Fibroblast of pulmonary artery (primary cell): ENCODE measurements at regions not wholly inside any gene's neighbourhood (a gene's known extent, or its start where the extent isn't known, plus 50 kb on each side); places are given as distances from the start of the nearest gene placed in this dataset.
"Not testable (repeated sequence)": the region's sequence is repeated elsewhere in the genome, so short reads cannot be mapped to it uniquely, and the experiment has no call there.

Source experiments
- DNase-seq: peaks from one replicate; pipeline ENCODE4 v3.0.0-alpha.2; 2010; ENCODE audit warnings: low read depth
- H3K4me3 ChIP-seq: replicated peaks from 2 replicates; pipeline ENCODE4 v1.5.1; 2011; ENCODE audit warnings: low read depth, mild to moderate bottlenecking, control low read depth, low read length, moderate library complexity
- TF ChIP-seq, protein P1 (sequence below): IDR thresholded peaks from 2 replicates; pipeline ENCODE4 v1.5.1; 2011; ENCODE audit warnings: mild to moderate bottlenecking, control low read depth, low read length, inconsistent platforms; ENCODE audit errors: missing control alignments

DNA sequence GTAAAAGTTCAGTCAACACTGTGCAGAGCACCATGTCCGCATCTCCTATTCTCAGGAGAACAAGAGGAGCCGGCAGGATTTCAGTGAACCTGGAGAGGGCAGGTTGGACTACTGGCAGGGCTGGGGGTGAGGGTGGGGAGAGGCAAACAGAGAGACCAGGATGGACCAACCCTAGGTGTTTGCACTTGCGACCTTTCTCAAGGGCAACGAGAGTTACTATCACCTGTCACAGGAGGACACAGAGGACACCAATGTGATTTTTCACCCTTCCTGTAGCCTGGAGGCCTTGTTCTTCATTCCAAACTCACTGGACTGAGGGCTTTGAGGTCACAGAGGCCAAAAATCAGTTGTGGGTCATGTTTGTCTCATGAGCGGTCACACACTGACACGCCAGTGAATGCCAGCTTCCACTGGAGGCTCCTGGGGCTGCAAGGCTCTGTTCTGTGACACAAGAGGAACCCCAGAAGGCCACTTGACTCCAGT lies 89.5 kb downstream of the CPN2 start:
- H3K4me3 ChIP-seq: no peak overlapping the region
- TF ChIP-seq, protein P1, sequence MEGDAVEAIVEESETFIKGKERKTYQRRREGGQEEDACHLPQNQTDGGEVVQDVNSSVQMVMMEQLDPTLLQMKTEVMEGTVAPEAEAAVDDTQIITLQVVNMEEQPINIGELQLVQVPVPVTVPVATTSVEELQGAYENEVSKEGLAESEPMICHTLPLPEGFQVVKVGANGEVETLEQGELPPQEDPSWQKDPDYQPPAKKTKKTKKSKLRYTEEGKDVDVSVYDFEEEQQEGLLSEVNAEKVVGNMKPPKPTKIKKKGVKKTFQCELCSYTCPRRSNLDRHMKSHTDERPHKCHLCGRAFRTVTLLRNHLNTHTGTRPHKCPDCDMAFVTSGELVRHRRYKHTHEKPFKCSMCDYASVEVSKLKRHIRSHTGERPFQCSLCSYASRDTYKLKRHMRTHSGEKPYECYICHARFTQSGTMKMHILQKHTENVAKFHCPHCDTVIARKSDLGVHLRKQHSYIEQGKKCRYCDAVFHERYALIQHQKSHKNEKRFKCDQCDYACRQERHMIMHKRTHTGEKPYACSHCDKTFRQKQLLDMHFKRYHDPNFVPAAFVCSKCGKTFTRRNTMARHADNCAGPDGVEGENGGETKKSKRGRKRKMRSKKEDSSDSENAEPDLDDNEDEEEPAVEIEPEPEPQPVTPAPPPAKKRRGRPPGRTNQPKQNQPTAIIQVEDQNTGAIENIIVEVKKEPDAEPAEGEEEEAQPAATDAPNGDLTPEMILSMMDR: no peak
- no peak for DNase-seq

DNA sequence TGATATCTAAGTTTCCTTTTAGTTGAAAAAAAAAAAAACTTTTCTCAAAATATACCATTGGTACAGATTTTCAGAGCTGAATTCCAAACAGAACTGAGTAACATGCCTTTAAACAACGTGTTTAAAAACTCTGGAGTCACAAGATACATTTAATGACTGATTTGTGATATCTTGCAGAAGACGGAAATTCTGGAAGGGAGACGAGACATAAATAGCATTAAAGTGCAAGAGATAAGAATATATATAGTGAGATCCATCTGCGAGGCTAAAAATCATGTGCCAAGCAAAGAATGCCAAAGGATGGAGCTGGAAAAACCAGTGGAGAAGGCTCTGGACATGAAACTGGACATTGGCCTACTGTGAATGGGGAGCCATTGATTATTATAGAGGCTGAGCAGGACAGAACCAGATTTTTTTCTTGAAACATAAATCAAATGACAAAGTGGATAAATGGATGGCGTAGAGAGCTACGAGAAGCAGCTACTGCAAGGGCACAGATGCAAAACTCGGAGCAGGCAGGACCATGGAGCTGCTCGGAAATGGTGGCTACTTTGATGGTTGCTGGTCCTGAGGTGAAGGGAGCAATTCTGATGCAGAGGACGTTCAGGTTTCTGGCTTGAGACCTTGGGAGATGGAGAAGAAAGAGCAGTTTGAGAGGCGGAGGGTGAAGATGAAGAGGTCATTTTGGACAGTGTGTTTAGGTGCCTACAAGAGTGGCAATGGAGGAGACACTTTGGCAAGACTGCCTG lies 88.8 kb downstream of the CPN2 start:
- no peak overlapping the region for H3K4me3 ChIP-seq
- no peak for DNase-seq
- TF ChIP-seq, protein P1: no peak

DNA sequence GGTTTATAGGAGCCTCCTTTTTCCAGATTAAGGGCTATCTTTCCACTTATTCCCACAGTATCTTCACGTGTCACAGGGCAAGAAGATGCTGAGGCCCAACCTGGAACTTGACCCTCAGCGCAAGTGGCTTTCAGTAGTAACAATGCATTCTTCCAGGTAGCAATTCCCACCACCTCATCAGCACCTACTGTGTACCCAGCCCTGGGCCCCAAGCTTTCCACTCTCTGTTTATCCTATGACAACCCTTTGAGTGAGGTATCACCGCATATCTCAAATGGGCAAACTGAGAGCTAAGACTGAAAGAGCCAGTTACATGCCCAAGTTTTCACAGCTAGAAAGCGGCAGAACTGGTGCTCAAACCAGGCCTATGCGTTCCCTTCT lies 88.2 kb downstream of the CPN2 start:
- DNase-seq: no peak
- no peak overlapping the region for H3K4me3 ChIP-seq
- TF ChIP-seq, protein P1: no peak

DNA sequence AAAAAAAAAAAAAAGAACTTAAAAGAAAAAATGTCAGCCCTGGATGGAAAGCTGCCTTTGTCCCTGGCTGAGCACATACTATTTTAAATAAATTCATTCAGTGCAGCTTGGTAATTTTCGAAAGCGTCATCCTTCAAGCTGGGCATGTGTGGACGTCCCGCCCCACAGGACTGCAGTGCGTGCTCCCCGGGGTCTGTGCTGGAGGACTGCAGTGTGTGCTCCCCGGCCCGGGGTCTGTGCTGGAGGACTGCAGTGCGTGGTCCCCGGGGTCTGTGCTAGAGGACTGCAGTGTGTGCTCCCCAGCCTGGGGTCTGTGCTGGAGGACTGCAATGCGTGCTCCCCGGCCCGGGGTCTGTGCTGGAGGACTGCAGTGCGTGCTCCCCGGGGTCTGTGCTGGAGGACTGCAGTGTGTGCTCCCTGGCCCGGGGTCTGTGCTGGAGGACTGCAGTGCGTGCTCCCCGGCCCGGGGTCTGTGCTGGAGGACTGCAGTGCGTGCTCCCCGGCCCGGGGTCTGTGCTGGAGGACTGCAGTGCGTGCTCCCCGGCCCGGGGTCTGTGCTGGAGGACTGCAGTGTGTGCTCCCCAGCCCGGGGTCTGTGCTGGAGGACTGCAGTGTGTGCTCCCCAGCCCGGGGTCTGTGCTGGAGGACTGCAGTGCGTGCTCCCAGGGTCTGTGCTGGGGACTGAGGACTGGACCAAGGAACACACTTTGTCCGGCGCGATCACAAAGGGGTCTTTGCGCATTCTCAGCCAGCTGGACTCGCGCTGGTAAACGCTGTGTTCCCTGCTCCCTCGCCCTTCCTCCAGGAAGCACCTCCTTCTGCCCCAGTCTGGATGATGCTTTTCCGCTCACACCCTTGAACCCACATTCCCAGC lies 86.3 kb downstream of the CPN2 start:
- DNase-seq, H3K4me3 ChIP-seq: not testable (repeated sequence)
- TF ChIP-seq, protein P1: peak; percentile 2

DNA sequence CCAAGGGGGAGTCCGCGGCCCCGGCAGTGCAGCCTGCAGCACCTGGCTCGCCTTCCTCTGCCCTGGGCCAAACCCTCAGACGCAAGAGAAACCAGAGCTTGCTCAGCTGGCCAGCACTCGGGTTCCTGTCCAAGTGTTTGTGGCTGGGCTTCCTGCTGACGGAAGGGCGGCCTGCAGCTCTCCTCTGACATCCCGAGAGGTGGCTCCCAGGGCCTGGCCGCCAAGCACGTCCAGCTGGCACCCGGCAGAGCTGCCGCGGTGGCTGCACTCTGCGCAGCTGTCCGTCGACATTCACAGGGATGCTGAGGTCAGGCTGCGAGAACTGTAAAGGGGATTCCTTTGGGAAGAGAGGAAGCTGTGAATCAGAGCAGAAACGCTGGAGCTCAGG lies 85.6 kb downstream of the CPN2 start:
- TF ChIP-seq, protein P1: no peak
- DNase-seq: peak; percentile 99
- H3K4me3 ChIP-seq: no peak overlapping the region

DNA sequence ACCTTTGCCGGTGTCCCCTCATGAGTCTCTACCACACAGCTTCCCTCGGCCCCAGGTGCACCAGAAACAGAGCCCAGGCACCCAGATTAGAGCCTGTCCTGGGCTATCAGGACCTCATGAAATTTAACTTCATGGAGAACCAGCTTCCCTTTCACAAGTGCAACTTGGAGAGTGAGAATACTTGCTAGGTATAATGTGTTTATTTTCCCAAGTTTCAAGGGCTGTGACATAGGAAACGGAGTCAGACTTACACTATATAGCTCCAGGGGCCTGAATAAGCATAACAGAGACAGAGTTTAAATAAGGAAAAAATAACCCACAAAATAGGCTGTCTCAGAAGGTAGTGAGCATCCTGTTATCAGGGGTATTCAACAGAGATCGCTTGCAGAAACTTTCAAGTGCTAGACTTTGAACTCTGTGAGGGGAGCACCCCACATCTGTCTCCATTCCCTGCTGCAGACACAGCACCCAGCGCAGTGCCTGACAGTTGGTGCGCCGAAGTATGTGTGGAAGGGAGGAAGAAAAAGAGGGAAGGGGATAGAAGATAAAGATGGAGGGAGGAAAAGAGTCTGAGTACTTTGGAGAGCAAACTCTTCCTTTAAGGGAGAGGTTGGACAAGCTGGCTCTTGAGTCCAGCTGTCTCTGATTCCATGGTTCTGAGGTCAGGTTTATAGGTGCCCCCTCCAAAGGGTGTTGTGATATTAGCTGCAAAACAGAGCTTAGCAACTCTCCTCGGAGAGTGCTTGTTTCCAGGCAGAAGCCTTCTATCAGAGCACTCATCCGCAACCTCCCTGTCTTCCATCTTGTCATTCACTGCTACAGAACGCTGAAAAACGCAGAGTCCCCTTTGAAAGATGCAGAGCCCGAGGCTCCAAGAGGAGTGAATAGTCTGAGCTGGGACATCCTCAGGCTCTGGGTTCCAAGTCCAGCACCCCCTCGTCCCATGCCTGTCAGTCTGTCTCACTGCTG lies 84.8 kb downstream of the CPN2 start:
- TF ChIP-seq, protein P1: no peak
- peak; percentile 41 for DNase-seq
- no peak overlapping the region for H3K4me3 ChIP-seq
